ENCODE measurements at regions not wholly inside any gene's neighbourhood (a gene's known extent, or its start where the extent isn't known, plus 50 kb on each side); places are given as distances from the start of the nearest gene placed in this dataset.

DNA sequence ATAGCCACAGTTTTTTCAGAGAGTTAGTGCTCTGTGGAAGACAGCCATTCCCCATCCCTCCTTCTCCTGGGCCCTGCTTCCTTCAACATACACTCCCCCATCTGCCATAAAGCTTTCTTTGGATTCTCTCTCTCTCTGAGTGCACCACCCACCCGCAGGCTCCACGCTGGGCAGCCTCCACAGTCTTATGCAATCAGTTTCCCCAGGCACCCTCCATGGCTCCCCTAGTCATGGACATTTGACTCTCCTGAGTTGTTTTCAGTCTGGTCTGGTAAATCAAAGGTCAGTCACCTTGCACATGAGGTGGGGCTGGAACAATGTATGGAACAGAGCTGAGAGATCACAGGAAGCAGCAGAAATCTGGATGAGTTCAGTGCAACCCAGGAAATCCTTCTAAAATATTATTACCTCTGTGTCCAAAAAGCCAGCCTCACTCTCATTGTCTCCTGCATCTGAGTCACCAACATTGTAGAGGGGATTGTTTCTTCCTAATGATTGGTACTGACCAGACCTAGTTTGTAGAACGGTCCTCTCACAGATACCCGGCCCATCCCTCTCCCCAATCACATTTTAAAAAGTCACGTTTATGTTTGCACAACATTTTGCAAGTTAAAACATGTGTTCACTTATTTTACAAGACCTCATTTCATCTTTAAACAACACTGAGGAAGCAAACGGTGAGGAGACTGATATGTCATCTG lies 70.1 kb downstream of the CYCS start:
- TF ChIP-seq CTCF (IDR thresholded peaks at IDR 0.05) (no peak), SIN3A (IDR thresholded peaks at IDR 0.05; ENCODE audit: borderline replicate concordance, insufficient read depth, low read depth, low read length) (no peak)
